Epithelial cell of proximal tubule (primary cell): ENCODE measurements at regions not wholly inside any gene's neighbourhood (a gene's known extent, or its start where the extent isn't known, plus 50 kb on each side); places are given as distances from the start of the nearest gene placed in this dataset.
A peak's percentile ranks its signal among the peaks of the same experiment; 100 is the strongest.

Experiments
- DNase-seq: peaks from one replicate; pipeline ENCODE4 v3.0.0-alpha.2; 2011; ENCODE audit warnings: low read depth
- H3K4me3 ChIP-seq: 2 replicates; pipeline ENCODE4 v1.5.1; 2011; ENCODE audit warnings: low read depth, mild to moderate bottlenecking, low read length
- CTCF ChIP-seq: conservative IDR thresholded peaks from 2 replicates; pipeline ENCODE4 v1.5.1; 2012; ENCODE audit warnings: low read depth, mild to moderate bottlenecking, low read length

- TF ChIP-seq CTCF, result no peak
- no peak for DNase-seq
- no peak overlapping the region for H3K4me3 ChIP-seq
These were observed 249.0 kb upstream of the WWC1 start for GRCh38 chr5:168042284-168043068.

DNA sequence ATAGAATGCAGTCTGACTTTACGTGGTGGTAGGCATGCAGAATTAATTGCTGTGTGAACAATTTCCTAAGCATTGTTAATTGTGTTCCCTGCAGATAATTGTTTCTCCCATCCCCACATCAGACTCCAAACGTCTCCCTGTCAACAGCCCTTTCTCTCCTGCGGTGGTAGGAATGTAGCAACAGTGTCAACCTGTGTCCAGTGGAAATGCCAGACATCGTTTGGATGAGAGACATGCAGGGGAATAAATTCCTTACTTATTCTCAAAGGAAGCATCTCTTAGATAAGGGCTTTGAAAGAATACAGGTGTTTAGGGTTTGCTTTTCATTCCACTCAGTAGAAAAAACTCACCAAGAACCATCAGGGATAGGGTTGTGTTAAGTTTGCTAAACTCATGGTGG is 245.3 kb upstream of the WWC1 start:
- DNase-seq, result no peak
- no peak for TF ChIP-seq CTCF
- no peak overlapping the region for H3K4me3 ChIP-seq

DNA sequence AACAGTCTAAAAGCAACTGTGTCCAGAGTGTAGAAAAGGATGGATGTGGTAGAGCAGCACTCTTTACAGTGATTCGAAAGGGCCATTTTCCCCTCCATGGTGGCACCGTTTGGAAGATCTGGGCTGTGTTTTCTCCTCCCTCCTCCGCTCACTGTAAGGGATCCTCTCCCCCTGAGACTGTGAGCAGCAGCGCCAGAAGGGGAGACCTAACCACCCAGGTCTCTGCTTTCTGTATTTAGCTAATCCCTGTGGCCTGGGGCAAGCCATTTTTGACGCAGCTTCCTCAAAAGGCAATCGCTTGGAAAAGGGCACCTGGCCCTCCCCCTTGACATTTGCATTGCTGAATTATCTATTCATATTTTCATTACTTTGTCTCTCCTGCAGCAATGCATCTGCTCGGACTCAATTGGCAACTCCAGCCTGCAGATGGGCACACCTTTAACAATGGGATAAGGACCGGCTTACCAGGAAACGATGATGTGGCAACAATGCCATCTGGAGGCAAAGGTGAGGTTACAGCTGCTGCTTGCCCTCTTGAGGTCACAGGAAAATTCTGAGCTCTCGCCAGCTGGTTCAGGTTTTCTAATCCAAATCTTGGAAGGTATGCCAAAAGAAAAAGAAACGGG is 244.3 kb upstream of the WWC1 start:
- peak; percentile 78 for TF ChIP-seq CTCF
- DNase-seq, result no peak
- no peak overlapping the region for H3K4me3 ChIP-seq

GRCh38 chr5:168047669-168048111 is 243.8 kb upstream of the WWC1 start:
- no peak for TF ChIP-seq CTCF
- no peak for DNase-seq
- H3K4me3 ChIP-seq, result no peak overlapping the region

GRCh38 chr5:168048486-168048885 is 243.0 kb upstream of the WWC1 start:
- no peak overlapping the region for H3K4me3 ChIP-seq
- no peak for DNase-seq
- TF ChIP-seq CTCF, result no peak

GRCh38 chr5:168052686-168053085 is 238.8 kb upstream of the WWC1 start:
- no peak for DNase-seq
- H3K4me3 ChIP-seq, result no peak overlapping the region
- TF ChIP-seq CTCF, result no peak

GRCh38 chr5:168054091-168054490 is 237.4 kb upstream of the WWC1 start:
- TF ChIP-seq CTCF, result no peak
- no peak for DNase-seq
- H3K4me3 ChIP-seq, result no peak overlapping the region
